ENCODE measurements at regions not wholly inside any gene's neighbourhood (a gene's known extent, or its start where the extent isn't known, plus 50 kb on each side); places are given as distances from the start of the nearest gene placed in this dataset.

DNA sequence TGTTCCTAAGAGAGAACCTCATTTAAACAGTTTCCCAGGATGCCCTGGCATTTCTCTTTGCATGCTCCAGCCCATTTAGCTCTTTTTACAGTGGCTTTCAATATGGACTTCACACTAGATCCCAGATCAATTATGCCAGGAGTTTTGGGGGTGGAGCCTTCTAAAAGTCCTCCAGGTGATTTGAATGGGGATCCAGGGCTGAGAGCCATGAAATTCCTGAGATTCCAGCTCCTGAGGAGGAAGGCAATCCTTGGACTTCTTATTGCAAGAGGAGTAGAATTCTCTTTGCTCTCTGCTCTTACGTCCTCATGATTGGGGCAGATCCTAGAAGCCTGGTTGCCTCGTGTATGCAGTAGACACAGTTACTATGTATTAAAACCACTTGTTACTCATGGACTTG, 184.2 kb downstream of the DHX35 start:
- 25 to 64% methylated on average over 2 of the region's 2 CpGs for WGBS, 2 donors
- intact Hi-C loops (cut with DNase I), result no loop called here

DNA sequence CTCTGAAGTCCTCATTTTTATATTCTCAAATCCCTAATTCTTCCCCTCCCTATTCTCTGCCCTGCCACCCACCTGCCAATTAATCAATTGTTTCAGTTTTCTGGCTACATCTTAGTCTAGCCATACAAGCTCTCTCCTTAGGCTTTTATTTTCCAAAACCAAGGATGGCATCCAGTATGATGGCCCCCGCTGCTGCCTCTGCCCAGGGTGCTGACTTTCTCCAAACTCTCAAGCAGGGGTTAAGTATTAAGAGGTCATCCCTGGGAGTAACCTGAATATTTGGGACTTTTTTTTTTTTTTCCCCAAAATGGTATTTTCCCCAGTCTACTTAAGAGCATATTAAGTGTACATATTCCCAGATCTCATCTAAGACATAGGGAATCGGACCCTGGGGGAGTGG, 183.8 kb downstream of the DHX35 start:
- intact Hi-C loops (cut with DNase I), result no loop called here
- Histone ChIP-seq H3K27me3 (no peaks in the 10 kb centered on the region), H3K36me3 (no peaks in the 10 kb centered on the region), H3K4me1 (no peaks in the 10 kb centered on the region), H3K27ac (no peak overlapping the region), H3K9me3 (no peaks in the 10 kb centered on the region), H3K4me3 (no peak overlapping the region)
- TF ChIP-seq EP300 (IDR thresholded peaks at IDR 0.05) (no peak), POLR2A (IDR thresholded peaks at IDR 0.05) (no peak), POLR2AphosphoS5 (IDR thresholded peaks at IDR 0.05) (no peak)
- TF ChIP-seq, protein P1, sequence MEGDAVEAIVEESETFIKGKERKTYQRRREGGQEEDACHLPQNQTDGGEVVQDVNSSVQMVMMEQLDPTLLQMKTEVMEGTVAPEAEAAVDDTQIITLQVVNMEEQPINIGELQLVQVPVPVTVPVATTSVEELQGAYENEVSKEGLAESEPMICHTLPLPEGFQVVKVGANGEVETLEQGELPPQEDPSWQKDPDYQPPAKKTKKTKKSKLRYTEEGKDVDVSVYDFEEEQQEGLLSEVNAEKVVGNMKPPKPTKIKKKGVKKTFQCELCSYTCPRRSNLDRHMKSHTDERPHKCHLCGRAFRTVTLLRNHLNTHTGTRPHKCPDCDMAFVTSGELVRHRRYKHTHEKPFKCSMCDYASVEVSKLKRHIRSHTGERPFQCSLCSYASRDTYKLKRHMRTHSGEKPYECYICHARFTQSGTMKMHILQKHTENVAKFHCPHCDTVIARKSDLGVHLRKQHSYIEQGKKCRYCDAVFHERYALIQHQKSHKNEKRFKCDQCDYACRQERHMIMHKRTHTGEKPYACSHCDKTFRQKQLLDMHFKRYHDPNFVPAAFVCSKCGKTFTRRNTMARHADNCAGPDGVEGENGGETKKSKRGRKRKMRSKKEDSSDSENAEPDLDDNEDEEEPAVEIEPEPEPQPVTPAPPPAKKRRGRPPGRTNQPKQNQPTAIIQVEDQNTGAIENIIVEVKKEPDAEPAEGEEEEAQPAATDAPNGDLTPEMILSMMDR (IDR thresholded peaks at IDR 0.05), result no peak
- WGBS, 2 donors, result 64 to 74% methylated on average over 2 of the region's 2 CpGs
- no peak for DNase-seq

More for the DNA sequence above, 184.2 kb downstream of the DHX35 start:
- H3K4me3 ChIP-seq, result no peak overlapping the region
- no peak for DNase-seq
- no peaks in the 10 kb centered on the region for H3K36me3 ChIP-seq
- H3K27ac ChIP-seq, result no peak overlapping the region
- no peaks in the 10 kb centered on the region for H3K27me3 ChIP-seq
- no peaks in the 10 kb centered on the region for H3K9me3 ChIP-seq
- TF ChIP-seq POLR2A (IDR thresholded peaks at IDR 0.05) (no peak), POLR2AphosphoS5 (IDR thresholded peaks at IDR 0.05) (no peak), EP300 (IDR thresholded peaks at IDR 0.05) (no peak)
- TF ChIP-seq, protein P1 (IDR thresholded peaks at IDR 0.05), result no peak
- no peaks in the 10 kb centered on the region for H3K4me1 ChIP-seq

DNA sequence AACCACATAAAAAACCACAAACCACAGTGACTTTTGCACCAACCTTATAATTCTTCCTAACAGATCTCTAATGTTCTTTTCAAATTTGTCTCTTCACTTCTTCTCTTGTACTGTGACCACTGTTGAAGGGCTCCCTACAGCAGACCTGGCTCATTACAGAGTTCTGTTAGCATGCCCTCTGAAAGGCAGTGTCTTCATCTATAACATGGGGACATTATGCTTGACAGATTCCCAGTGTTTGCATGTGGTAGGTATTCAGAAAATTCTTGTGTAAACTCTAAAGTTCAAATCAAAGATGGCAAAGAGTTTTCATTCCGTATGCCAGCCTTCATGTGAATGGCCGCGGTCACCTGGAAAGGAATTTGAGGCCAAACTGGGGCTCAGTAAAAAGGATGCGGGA, 182.6 kb downstream of the DHX35 start:
- TF ChIP-seq, protein P1 (IDR thresholded peaks at IDR 0.05), result no peak
- TF ChIP-seq POLR2A (IDR thresholded peaks at IDR 0.05) (no peak), POLR2AphosphoS5 (IDR thresholded peaks at IDR 0.05) (no peak), EP300 (IDR thresholded peaks at IDR 0.05) (no peak)
- no peak overlapping the region for H3K27ac ChIP-seq
- no peaks in the 10 kb centered on the region for H3K4me1 ChIP-seq
- no peaks in the 10 kb centered on the region for H3K36me3 ChIP-seq
- H3K27me3 ChIP-seq, result no peaks in the 10 kb centered on the region
- DNase-seq, result no peak
- H3K4me3 ChIP-seq, result no peak overlapping the region
- WGBS, 2 donors, result 89 to 92% methylated on average over 4 of the region's 4 CpGs
- no peaks in the 10 kb centered on the region for H3K9me3 ChIP-seq
- intact Hi-C loops (cut with DNase I), result no loop called here

DNA sequence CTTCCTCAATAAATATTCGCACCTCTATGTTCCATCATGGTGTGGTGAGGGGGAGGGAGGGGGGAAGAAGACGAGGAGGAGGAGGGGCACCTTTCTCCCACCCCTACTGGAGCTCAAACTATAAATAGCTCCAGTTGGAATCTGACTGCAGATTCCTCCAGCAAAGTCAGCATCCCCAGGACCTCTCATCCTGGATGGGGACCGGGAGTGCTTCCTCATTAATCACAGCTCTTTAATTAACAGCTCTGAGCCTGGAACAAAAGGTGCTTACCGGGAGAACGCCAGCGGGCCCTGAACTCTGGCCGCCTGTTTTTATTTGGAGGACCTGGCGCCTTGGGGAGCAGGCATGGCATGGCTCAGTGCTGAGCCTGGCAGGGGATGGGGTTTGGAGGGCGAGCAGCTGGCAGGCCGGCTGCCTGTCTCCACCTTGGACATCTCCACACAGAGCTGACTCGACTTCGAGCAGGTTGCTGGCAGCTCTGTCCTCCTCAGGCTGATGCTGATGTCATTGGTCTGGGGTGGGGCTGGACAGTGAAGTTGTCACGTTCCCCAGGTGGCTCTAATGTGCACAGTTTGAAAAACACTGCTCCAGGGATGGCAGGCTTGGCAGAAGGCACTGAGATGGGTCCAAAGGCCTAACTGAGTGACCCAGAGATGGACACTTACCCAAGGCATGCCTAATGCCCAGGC, 180.4 kb downstream of the DHX35 start:
- H3K27me3 ChIP-seq, result peaks cover 0 to 13% (median 0%) of the 10 kb centered on the region in 3 donors
- intact Hi-C loops (cut with DNase I), result no loop called here
- no peak overlapping the region for H3K4me3 ChIP-seq
- H3K4me1 ChIP-seq, result no peaks in the 10 kb centered on the region
- H3K36me3 ChIP-seq, result no peaks in the 10 kb centered on the region
- no peak for DNase-seq
- TF ChIP-seq, protein P1 (IDR thresholded peaks at IDR 0.05), result no peak
- TF ChIP-seq POLR2A (IDR thresholded peaks at IDR 0.05) (no peak), POLR2AphosphoS5 (IDR thresholded peaks at IDR 0.05) (no peak), EP300 (IDR thresholded peaks at IDR 0.05) (no peak)
- no peak overlapping the region for H3K27ac ChIP-seq
- WGBS, 2 donors, result 65 to 68% methylated on average over 13 of the region's 13 CpGs
- no peaks in the 10 kb centered on the region for H3K9me3 ChIP-seq

DNA sequence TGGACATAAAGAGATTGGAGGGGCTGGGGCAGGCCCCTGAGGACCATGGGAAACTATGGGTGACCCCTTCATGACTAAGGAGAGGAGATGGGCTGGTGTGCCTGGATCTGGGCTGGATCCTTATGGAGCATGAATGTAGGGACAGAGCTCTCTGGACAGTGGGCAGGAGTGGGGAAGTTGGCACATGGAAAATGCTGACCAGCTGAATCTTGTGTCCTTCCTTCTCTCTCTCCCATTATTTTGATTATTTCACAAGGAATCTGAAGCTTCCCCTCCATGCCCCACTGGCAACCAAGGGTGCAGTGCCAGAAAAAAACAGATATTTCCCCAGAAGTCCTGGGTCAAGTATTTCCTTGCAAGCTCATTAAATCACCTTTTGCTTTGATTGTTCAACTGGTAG, 175.2 kb downstream of the DHX35 start:
- intact Hi-C loops (cut with DNase I), result no loop called here
- H3K4me1 ChIP-seq, result no peaks in the 10 kb centered on the region
- H3K27me3 ChIP-seq, result peaks cover 0 to 13% (median 0%) of the 10 kb centered on the region in 3 donors
- no peaks in the 10 kb centered on the region for H3K9me3 ChIP-seq
- no peak overlapping the region for H3K27ac ChIP-seq
- DNase-seq, result no peak
- TF ChIP-seq EP300 (IDR thresholded peaks at IDR 0.05) (no peak), POLR2A (IDR thresholded peaks at IDR 0.05) (no peak), POLR2AphosphoS5 (IDR thresholded peaks at IDR 0.05) (no peak)
- TF ChIP-seq, protein P1 (IDR thresholded peaks at IDR 0.05), result no peak
- H3K4me3 ChIP-seq, result no peak overlapping the region
- H3K36me3 ChIP-seq, result no peaks in the 10 kb centered on the region

Measured in sigmoid colon (tissue), 6 donors.